GM12892 (cell line): ENCODE measurements at regions not wholly inside any gene's neighbourhood (a gene's known extent, or its start where the extent isn't known, plus 50 kb on each side); places are given as distances from the start of the nearest gene placed in this dataset.

Source experiments
- POLR2A ChIP-seq: IDR thresholded peaks from 2 replicates; pipeline ENCODE4 v1.6.1; 2011; ENCODE audit warnings: low read depth, low read length, control low read depth
- POLR2AphosphoS5 ChIP-seq: IDR thresholded peaks from 2 replicates; pipeline ENCODE4 v1.6.1; 2011; ENCODE audit warnings: low read depth, low read length, control low read depth

DNA sequence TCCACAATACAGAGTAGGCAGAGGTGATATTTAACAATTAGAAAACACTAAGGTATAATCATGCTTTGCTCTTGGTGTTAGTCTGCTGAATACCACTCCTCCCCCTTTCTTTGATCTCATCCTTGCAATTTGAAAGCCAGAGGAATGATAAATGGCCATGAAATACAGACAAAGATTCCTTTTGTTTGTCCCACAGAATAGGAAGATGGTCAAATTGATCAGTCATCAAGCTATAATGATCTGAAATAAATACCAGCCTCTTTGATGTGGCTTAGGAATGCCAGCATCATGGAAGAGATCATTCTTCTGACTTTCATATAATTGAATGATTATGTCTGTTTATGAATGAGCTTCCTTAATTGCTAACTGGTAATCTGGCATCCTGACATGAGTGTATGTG, 1541.7 kb upstream of the CDH8 start:
- TF ChIP-seq POLR2A, result no peak
- no peak for TF ChIP-seq POLR2AphosphoS5
